ENCODE measurements at regions not wholly inside any gene's neighbourhood (a gene's known extent, or its start where the extent isn't known, plus 50 kb on each side); places are given as distances from the start of the nearest gene placed in this dataset.
A peak's percentile ranks its signal among the peaks of the same experiment; 100 is the strongest.

GRCh38 chr21:16241479-16241963 is 511.7 kb downstream of the USP25 start:
- no peak for DNase-seq

GRCh38 chr21:16243396-16243795 is 513.6 kb downstream of the USP25 start:
- no peak for DNase-seq

- no peak for DNase-seq
Observed at GRCh38 chr21:16248705-16249104, 518.9 kb downstream of the USP25 start.

DNA sequence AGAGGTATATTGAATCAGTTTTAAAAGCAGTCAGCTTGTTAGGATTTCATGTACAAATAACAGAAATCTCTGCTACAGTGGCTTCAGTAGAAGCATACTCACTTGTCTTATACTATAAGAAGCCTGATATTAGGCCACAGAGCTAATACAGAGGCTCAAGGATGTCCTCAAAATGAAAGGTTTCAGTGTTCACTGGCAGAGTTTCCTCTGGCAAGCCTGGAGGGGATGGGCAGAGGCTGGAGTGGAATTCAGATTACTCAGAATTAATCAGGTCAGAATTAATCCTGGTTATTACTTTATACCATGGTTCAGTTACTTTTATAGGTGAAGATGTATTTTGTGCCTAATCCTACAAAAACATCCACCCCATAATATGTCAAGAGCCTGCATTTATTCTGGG is 520.5 kb downstream of the USP25 start:
- no peak for DNase-seq

DNA sequence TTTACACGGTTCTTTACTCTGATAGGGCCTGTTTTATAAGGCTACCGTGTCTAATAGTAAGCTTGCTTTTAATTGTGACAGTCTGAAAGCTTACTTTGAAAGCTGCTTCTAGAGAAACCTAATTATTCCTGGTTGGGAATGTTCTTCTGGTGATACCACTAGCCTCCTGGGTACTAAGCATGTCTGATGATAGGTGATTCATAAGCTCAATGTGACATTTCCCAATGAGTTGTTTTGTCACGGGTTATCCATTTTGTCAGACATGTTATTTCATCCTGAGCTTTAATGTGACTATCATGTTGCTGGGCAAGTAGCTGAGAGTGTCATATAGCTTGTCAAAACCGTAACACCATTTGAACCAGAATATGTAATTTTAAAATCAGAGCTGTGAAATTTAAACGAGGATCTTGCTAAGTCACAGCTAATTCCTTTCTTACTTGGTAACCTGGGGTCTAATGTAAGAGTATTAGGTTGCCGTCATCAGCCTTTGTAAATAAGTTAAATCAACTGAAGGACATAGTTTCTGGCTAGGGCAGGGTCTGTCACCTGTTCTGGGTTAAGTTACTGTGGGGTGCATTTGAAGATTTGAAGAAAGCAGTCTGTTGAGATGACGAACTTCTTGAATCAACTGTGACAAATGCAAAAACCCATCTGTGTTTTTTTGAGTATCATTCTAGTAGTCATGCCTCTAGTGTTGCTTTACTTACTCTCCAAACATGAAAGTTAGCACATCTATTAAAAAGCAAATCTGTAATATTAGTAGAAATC is 529.2 kb downstream of the USP25 start:
- DNase-seq, result no peak

GRCh38 chr21:16262091-16262490 is 532.3 kb downstream of the USP25 start:
- no peak for DNase-seq

- no peak for DNase-seq
Observed at GRCh38 chr21:16264319-16264718, 534.5 kb downstream of the USP25 start.

DNA sequence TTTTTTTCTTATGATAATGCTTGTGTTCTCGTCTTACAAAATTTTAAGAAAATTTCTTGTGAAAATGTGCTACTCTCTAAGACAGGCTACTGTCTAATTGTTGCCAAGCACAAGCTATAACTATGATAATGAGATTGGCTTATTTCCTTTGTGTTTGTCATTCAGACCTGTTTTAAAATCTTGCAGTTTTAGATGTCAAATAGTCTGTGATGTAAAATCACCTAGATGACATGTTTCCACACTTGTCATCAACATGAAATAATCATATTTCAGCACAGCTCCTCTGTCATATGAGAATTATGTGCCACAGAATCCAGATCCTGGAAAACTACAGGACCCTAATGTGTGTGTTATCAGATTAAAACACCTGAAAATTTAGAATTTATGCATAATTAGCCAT is 539.7 kb downstream of the USP25 start:
- DNase-seq, result no peak

DNA sequence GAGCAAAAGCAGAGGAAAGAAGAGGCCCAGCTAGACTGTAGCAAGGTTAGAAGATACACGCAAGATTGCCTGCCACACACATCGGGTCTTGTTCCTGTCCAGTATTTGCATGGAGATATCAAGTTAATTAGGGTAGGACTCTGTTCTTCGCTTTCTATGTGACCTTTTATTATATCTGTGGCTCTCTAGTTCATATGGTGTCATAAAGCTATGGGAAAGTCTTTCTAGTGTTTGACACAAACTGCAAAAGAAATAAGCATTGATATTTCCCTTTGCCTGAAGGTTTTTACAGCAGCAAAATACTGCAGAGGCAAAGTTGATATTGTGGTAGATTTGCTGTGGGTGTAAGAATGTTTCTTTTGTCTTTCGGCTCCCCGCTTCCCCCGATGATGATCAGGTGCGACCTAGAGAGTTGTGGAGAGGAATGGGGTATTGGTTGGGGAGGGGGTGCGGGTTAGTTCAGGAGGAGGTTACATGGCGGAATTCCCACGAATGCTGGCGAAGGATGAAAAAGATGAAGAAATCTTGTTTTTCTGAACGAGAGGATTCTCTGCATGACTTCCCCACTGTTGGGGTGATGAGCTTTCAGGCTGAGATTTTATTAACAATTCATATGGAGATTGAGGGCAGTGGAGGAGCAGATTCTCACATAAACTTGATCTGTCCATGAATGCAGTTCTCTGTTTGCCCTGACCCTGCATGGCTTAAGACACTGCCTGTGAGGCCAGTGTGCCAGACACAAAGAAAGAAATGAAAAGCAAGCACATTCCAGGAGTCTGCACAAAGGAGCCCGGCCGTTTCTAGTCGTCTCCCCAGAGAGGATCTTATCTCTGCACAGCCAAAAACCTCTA is 550.2 kb downstream of the USP25 start:
- no peak for DNase-seq

- no peak for DNase-seq
Observed at GRCh38 chr21:16280686-16281091, 550.9 kb downstream of the USP25 start.

GRCh38 chr21:16283516-16283915 is 553.7 kb downstream of the USP25 start:
- DNase-seq, result no peak

- peak; percentile 32 for DNase-seq
Observed at GRCh38 chr21:16285605-16286126, 555.9 kb downstream of the USP25 start.

- DNase-seq, result no peak
Observed at GRCh38 chr21:16287046-16287445, 557.3 kb downstream of the USP25 start.

- no peak for DNase-seq
Observed at GRCh38 chr21:16291296-16291695, 561.5 kb downstream of the USP25 start.

DNA sequence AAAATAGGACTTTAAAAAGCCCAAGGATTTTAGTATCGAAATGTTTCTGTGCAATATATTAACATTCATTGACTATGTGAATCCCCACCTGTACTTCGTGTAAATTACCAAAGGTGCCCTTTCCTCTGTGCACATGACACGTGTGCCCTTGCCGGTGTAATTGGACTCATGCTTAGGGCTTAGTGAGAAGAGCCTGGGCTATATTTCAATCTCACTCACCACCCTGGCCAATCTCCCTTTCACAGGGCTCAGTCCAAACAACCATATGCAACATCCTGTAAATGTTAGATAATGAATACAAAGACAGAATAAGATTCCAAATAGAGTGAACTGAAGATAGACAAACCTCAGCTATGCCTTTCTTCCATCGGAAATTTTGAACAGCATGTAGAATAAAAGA is 564.3 kb downstream of the USP25 start:
- no peak for DNase-seq

- no peak for DNase-seq
Observed at GRCh38 chr21:16302851-16303282, 573.1 kb downstream of the USP25 start.

- no peak for DNase-seq
Observed at GRCh38 chr21:16304174-16305095, 574.7 kb downstream of the USP25 start.

DNA sequence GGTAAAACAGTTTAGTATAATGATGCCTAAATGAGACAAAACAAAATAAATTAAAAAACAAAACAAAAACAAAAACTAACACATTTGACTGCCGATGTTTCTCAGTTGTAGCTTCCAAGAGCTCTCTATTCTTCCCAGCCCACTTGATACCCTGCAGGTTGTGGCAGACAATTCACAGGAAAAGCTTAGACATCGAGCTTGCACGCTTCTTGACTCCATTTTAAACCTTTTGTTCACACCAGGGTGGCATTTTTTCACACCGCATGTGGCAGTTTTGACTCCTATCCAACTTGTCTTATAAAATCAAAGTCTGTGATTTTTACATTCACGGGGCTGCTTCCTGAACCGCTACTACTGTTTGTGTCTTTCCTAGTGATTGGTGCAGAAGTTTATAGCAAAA is 575.9 kb downstream of the USP25 start:
- peak; percentile 50 for DNase-seq

DNA sequence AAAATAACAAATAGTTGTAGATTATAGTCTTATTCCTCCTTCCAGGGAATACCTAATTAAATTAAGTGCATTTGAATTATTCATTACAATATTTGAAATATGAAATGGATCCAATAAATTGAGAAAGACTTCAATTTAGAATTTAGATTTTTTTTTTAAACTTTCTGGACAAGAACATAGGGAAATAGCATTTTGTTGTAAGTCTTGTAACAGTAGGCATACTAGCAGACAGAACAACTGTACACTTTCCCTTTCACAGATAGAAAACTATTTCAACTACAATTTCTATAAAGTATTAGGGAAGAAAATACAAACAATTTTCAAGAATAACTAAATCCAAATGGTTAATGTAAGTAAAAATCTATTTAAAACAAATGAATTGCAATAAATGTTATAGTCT is 577.5 kb downstream of the USP25 start:
- DNase-seq, result no peak

DNA sequence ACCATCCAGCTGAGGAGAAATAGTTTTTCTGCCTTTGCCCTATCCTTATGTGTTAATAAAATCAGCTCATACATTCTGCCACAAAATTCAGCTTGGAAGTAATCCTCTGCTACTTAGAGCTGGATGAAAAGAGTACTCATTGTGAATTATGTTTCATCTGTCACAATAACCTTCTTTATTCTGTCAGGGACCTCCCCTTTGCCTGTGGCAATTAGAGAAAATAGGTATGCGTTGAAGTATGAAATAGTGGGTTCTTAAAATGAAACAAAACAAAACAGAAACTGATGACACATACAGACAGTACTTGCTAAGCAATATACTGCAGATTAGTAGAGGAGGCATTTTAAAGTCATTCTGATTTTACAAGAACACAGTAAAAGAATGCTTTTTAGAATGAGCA is 578.5 kb downstream of the USP25 start:
- DNase-seq, result no peak

GRCh38 chr21:16309250-16309971 is 579.6 kb downstream of the USP25 start:
- DNase-seq, result no peak

- DNase-seq, result no peak
Observed at GRCh38 chr21:16310176-16310575, 580.4 kb downstream of the USP25 start.
